B cell (primary cell): ENCODE measurements at regions not wholly inside any gene's neighbourhood (a gene's known extent, or its start where the extent isn't known, plus 50 kb on each side); places are given as distances from the start of the nearest gene placed in this dataset.

Experiments used
- ATAC-seq: fragments of 200-7000 bp; cut with Tn5 transposase; one replicate; pipeline ENCODE4 v1.10.0; 2021; ENCODE audit warnings: low read depth, mild to moderate bottlenecking, moderate number of reproducible peaks, moderate library complexity
- CTCF ChIA-PET: fragments of 350-600 bp; sonication (Branson Sonifier 250); formaldehyde crosslinking; loops from one replicate; lab custom pipeline; 2021; ENCODE audit warnings: antibody characterized with exemption, inconsistent platforms; lab: Charles Lee
- POLR2A ChIA-PET: fragments of 350-600 bp; sonication (Branson Sonifier 250); formaldehyde crosslinking; loops from one replicate; lab custom pipeline; 2021; ENCODE audit warnings: antibody characterized with exemption; lab: Charles Lee
- DNase-seq: peaks from one replicate; pipeline ENCODE4 v3.0.0; 2013
- H2AFZ ChIP-seq: 2 replicates; pipeline ENCODE4 v1.6.1; 2012; ENCODE audit warnings: mild to moderate bottlenecking, low read depth, low read length; ENCODE audit not compliant: insufficient read depth, poor library complexity, severe bottlenecking
- H3K27ac ChIP-seq, 2 donors: 1 replicate in 1 of 2; 2 replicates in 1 of 2; pipeline ENCODE4 v1.5.1; 2012 to 2013; ENCODE audit warnings: low read length in 2 of 2, mild to moderate bottlenecking in 2 of 2, moderate library complexity in 1 of 2
- H3K27me3 ChIP-seq, 4 experiments: fragments of 200-600 bp in 1 of 4; sonication (generic) in 1 of 4; replicated peaks in 1 of 4; 1 replicate in 2 of 4; 2 replicates in 2 of 4; pipeline versions ENCODE4 v1.6.1 to v1.7.0; 2013 to 2016; ENCODE audit warnings: low read length in 3 of 4, mild to moderate bottlenecking in 2 of 4, mixed read lengths in 1 of 4, moderate library complexity in 1 of 4; ENCODE audit not compliant: insufficient read depth in 4 of 4, control insufficient read depth in 3 of 4; ENCODE audit errors: control extremely low read depth in 1 of 4
- H3K36me3 ChIP-seq, 2 experiments: replicated peaks in 1 of 2; 1 replicate in 1 of 2; 2 replicates in 1 of 2; pipeline versions ENCODE4 v1.6.1 to v1.7.1; 2013; ENCODE audit warnings: low read length in 1 of 2; ENCODE audit not compliant: insufficient read depth in 2 of 2, control insufficient read depth in 1 of 2; ENCODE audit errors: control extremely low read depth in 1 of 2, extremely low read depth in 1 of 2
- H3K4me1 ChIP-seq, 2 donors: fragments of 200-600 bp in 1 of 2; sonication (generic) in 1 of 2; 1 replicate in 1 of 2; 2 replicates in 1 of 2; pipeline versions ENCODE4 v1.5.1 to v1.6.1; 2013 to 2017; ENCODE audit warnings: low read length in 2 of 2; ENCODE audit not compliant: control insufficient read depth in 2 of 2, insufficient read depth in 2 of 2
- H3K4me2 ChIP-seq: replicated peaks from 2 replicates; pipeline ENCODE3; 2012; ENCODE audit warnings: mild to moderate bottlenecking, low read depth, low read length; ENCODE audit not compliant: poor library complexity, severe bottlenecking
- H3K4me3 ChIP-seq, 5 experiments: fragments of 200-600 bp in 1 of 5; sonication (generic) in 1 of 5; 1 replicate in 3 of 5; 2 replicates in 2 of 5; pipeline versions ENCODE4 v1.5.1 to v1.7.0; 2011 to 2016; ENCODE audit warnings: low read length in 4 of 5, mild to moderate bottlenecking in 4 of 5, low read depth in 2 of 5, control low read depth in 1 of 5, moderate library complexity in 1 of 5; ENCODE audit not compliant: insufficient read depth in 1 of 5; ENCODE audit errors: control extremely low read depth in 1 of 5, extremely low read depth in 1 of 5
- H3K79me2 ChIP-seq: fragments of 200-600 bp; sonication (generic); one replicate; pipeline ENCODE4 v1.6.0; 2016; ENCODE audit warnings: low read length; ENCODE audit not compliant: control insufficient read depth, insufficient read depth
- H3K9ac ChIP-seq: fragments of 200-600 bp; sonication (generic); 2 replicates; pipeline ENCODE4 v1.6.1; 2017; ENCODE audit warnings: mild to moderate bottlenecking, low read length, moderate library complexity
- H3K9me3 ChIP-seq, 3 donors: one replicate each; pipeline versions ENCODE4 v1.6.1 to v1.7.1; 2013; ENCODE audit warnings: low read length in 2 of 3; ENCODE audit not compliant: control insufficient read depth in 2 of 3, insufficient read depth in 1 of 3; ENCODE audit errors: control extremely low read depth in 1 of 3
- H4K20me1 ChIP-seq: 2 replicates; pipeline ENCODE4 v1.6.0; 2012; ENCODE audit warnings: mild to moderate bottlenecking, low read length; ENCODE audit not compliant: insufficient read depth, control insufficient read depth, poor library complexity, severe bottlenecking
- H3K27ac Mint-ChIP-seq: one replicate; pipeline ENCODE4 v1.8.0; 2021; ENCODE audit warnings: mixed read lengths
- H3K27me3 Mint-ChIP-seq: one replicate; pipeline ENCODE4 v1.8.0; 2021; ENCODE audit warnings: mixed read lengths
- H3K4me1 Mint-ChIP-seq: one replicate; pipeline ENCODE4 v1.8.0; 2021; ENCODE audit warnings: mixed read lengths
- H3K4me3 Mint-ChIP-seq: one replicate; pipeline ENCODE4 v1.8.0; 2021; ENCODE audit warnings: mixed read lengths
- H3K9me3 Mint-ChIP-seq: one replicate; pipeline ENCODE4 v1.8.0; 2022; ENCODE audit warnings: mixed read lengths; ENCODE audit not compliant: insufficient read depth
- CTCF ChIP-seq: fragments of 200-600 bp; IDR thresholded peaks from one replicate; pipeline ENCODE4 v1.8.0; 2022; ENCODE audit warnings: antibody characterized with exemption, mild to moderate bottlenecking
- EZH2 ChIP-seq: IDR thresholded peaks from 2 replicates; pipeline ENCODE4 v1.6.1; 2012; ENCODE audit warnings: borderline replicate concordance, low read depth, mild to moderate bottlenecking, moderate library complexity, low read length; ENCODE audit not compliant: insufficient read depth, poor library complexity, severe bottlenecking
- WGBS: methylation state at CpG from one replicate; pipeline ENCODE4 v1.1.5; 2013; ENCODE audit warnings: missing lambda C conversion rate; ENCODE audit not compliant: insufficient coverage; 5-methylcytosine and 5-hydroxymethylcytosine counted together
- intact Hi-C: fragments of 100-400 bp; cut with micrococcal nuclease; formaldehyde crosslinking; loops from one replicate; pipeline ENCODE4 v1.10.0; 2022

- POLR2A ChIA-PET = no interaction called here
- CTCF ChIA-PET = no interaction called here
- H3K4me3 ChIP-seq = no peak overlapping the region
These were observed 200.6 kb upstream of the ZBTB20 start for GRCh38 chr3:115347737-115348136.

GRCh38 chr3:115348412-115348811, 201.3 kb upstream of the ZBTB20 start:
- intact Hi-C loops = no loop called here
- no peaks in the 10 kb centered on the region for H3K4me1 ChIP-seq
- DNase-seq = no peak
- Mint-ChIP-seq H3K4me1 (no peaks in the 10 kb centered on the region), H3K27ac (no peak overlapping the region), H3K9me3 (peaks cover 3% of the 10 kb centered on the region), H3K4me3 (no peak overlapping the region), H3K27me3 (peaks cover 3% of the 10 kb centered on the region)
- CTCF ChIA-PET = no interaction called here
- TF ChIP-seq EZH2 (no peak), CTCF (no peak)
- H2AFZ ChIP-seq = no peak overlapping the region
- ATAC-seq = no peak
- WGBS = no CpG with 5 or more reads among the region's 3 CpGs
- no peak overlapping the region for H3K4me3 ChIP-seq
- POLR2A ChIA-PET = no interaction called here
- no peaks in the 10 kb centered on the region for H3K9me3 ChIP-seq
- H3K27ac ChIP-seq = no peak overlapping the region
- no peaks in the 10 kb centered on the region for H4K20me1 ChIP-seq
- no peak overlapping the region for H3K9ac ChIP-seq
- H3K27me3 ChIP-seq = no peaks in the 10 kb centered on the region
- no peaks in the 10 kb centered on the region for H3K79me2 ChIP-seq
- no peak overlapping the region for H3K4me2 ChIP-seq
- no peaks in the 10 kb centered on the region for H3K36me3 ChIP-seq

More at GRCh38 chr3:115347737-115348136, 200.6 kb upstream of the ZBTB20 start:
- WGBS = 60% methylated on average over 1 of the region's 2 CpGs
- Mint-ChIP-seq H3K27me3 (peaks cover 3% of the 10 kb centered on the region), H3K27ac (no peak overlapping the region), H3K4me3 (no peak overlapping the region), H3K9me3 (peaks cover 3% of the 10 kb centered on the region), H3K4me1 (no peaks in the 10 kb centered on the region)
- no peak overlapping the region for H3K4me2 ChIP-seq
- H4K20me1 ChIP-seq = no peaks in the 10 kb centered on the region
- no peak for ATAC-seq
- H3K27ac ChIP-seq = no peak overlapping the region
- no peak for TF ChIP-seq CTCF
- no peak for TF ChIP-seq EZH2
- no peaks in the 10 kb centered on the region for H3K4me1 ChIP-seq
- H3K27me3 ChIP-seq = no peaks in the 10 kb centered on the region
- H3K9me3 ChIP-seq = no peaks in the 10 kb centered on the region
- H3K79me2 ChIP-seq = no peaks in the 10 kb centered on the region
- H3K9ac ChIP-seq = no peak overlapping the region
- intact Hi-C loops = no loop called here
- H3K36me3 ChIP-seq = no peaks in the 10 kb centered on the region
- no peak overlapping the region for H2AFZ ChIP-seq
- DNase-seq = no peak
